Activated CD4-positive, alpha-beta T cell treated with anti-CD3 and anti-CD28 coated beads for 36 hours (primary cell): ENCODE measurements at regions not wholly inside any gene's neighbourhood (a gene's known extent, or its start where the extent isn't known, plus 50 kb on each side); places are given as distances from the start of the nearest gene placed in this dataset.
"Not testable (repeated sequence)": the region's sequence is repeated elsewhere in the genome, so short reads cannot be mapped to it uniquely, and the experiment has no call there.

Experiments used
- ATAC-seq: fragments of 200-7000 bp; cut with Tn5 transposase; one replicate; pipeline ENCODE4 v1.10.0; 2021; ENCODE audit warnings: mild to moderate bottlenecking, moderate library complexity
- CTCF ChIA-PET: fragments of 350-600 bp; sonication (Branson Sonifier 250); formaldehyde crosslinking; loops from one replicate; lab custom pipeline; 2021; ENCODE audit warnings: antibody characterized with exemption; lab: Charles Lee
- POLR2A ChIA-PET: fragments of 350-600 bp; sonication (Branson Sonifier 250); formaldehyde crosslinking; loops from one replicate; lab custom pipeline; 2021; ENCODE audit warnings: antibody characterized with exemption, inconsistent platforms; lab: Charles Lee
- DNase-seq: peaks from one replicate; pipeline ENCODE4 v3.0.0-alpha.2; 2020
- H3K27ac Mint-ChIP-seq: one replicate; pipeline ENCODE4 v1.8.0; 2021; ENCODE audit warnings: mixed read lengths
- H3K27me3 Mint-ChIP-seq: one replicate; pipeline ENCODE4 v1.8.0; 2021; ENCODE audit warnings: mixed read lengths
- H3K36me3 Mint-ChIP-seq: one replicate; pipeline ENCODE4 v1.8.0; 2021; ENCODE audit warnings: low read depth, mixed read lengths
- H3K4me1 Mint-ChIP-seq: one replicate; pipeline ENCODE4 v1.8.0; 2021; ENCODE audit warnings: mixed read lengths
- H3K4me3 Mint-ChIP-seq: one replicate; pipeline ENCODE4 v1.8.0; 2021; ENCODE audit warnings: mild to moderate bottlenecking, moderate library complexity, mixed read lengths
- H3K9me3 Mint-ChIP-seq: one replicate; pipeline ENCODE4 v1.8.0; 2021; ENCODE audit warnings: low read depth, mixed read lengths
- intact Hi-C, 2 experiments: fragments of 100-400 bp; cut with DNase I in 1 of 2; cut with micrococcal nuclease in 1 of 2; formaldehyde crosslinking; loops; one replicate each; pipeline versions ENCODE4 v1.14.2 to v1.15.1; 2022 to 2024; cut with DNase I, micrococcal nuclease

DNA sequence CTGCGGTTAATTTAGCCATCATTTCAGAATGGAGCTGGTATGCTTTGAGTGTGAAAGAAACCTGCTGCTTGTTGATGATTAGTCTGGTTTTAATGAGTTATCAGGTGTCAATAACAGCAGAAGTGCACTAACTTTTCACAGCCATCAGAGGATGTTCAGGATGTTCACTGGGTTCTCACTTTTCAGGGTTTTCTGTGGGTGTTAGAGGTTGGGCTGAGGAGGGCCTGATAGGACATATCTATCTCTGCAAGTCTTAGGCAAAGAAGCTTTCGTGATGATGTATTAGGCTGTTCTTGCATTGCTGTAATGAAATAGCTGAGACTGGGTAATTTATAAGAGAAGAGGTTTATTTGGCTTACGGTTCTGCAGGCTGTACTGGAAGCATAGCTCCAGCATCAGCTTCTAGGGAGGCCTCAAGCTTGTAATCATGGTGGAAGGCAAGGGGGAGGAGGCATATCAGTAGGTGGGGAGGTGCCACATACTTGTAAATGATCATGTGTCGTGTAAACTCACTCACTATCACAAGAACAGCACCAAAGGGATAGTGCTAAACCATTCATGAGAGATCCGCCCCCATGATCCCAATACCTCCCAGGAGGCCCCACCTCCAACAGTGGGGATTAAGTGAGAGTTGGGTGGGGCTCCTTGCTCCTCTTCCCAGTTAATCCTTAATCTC is 376.2 kb downstream of the NPIPA7 start:
- POLR2A ChIA-PET, H3K36me3 Mint-ChIP-seq, H3K9me3 Mint-ChIP-seq, DNase-seq, CTCF ChIA-PET, H3K4me3 Mint-ChIP-seq, ATAC-seq, intact Hi-C loops, H3K27me3 Mint-ChIP-seq, H3K27ac Mint-ChIP-seq, H3K4me1 Mint-ChIP-seq: not testable (repeated sequence)

DNA sequence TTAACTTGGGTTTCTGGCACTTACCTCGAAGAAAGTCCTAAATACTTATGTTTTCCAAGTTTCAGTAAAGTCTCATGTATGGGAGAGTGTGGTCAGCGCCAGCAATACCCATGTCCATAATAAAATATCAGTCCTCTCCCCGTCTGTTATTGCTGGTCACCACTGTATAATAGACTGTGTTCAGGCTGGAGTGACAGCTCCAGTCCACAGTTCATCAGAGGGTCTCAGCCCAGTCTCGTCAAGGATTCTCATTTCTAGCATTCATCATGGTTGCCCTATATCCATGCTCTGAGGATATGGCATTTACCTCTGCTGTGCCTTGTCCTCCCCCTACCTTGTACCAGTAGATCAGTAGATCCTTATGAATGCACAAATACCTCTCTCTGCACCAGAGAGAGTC is 384.5 kb downstream of the NPIPA7 start:
- intact Hi-C loops: no loop called here
- no peak overlapping the region for H3K4me3 Mint-ChIP-seq

DNA sequence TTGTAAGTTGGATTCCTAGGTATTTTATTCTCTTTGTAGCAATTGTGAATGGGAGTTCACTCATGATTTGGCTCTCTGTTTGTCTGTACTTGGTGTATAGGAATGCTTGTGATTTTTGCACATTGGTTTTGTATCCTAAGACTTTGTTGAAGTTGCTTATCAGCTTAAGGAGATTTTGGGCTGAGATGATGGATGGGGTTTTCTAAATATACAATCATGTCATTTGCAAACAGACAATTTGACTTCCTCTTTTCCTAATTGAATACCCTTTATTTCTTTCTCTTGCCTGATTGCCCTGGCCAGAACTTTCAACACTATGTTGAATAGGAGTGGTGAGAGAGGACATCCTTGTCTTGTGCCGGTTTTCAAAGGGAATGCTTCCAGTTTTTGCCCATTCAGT is 391.8 kb downstream of the NPIPA7 start:
- not testable (repeated sequence) for ATAC-seq

More for the DNA sequence above, 384.5 kb downstream of the NPIPA7 start:
- no peaks in the 10 kb centered on the region for H3K4me1 Mint-ChIP-seq
- H3K36me3 Mint-ChIP-seq: no peaks in the 10 kb centered on the region
- H3K9me3 Mint-ChIP-seq: peaks cover 3% of the 10 kb centered on the region
- CTCF ChIA-PET: no interaction called here
- ATAC-seq: no peak
- peaks cover 8% of the 10 kb centered on the region for H3K27me3 Mint-ChIP-seq
- H3K27ac Mint-ChIP-seq: no peak overlapping the region
- no peak for DNase-seq
- POLR2A ChIA-PET: no interaction called here

DNA sequence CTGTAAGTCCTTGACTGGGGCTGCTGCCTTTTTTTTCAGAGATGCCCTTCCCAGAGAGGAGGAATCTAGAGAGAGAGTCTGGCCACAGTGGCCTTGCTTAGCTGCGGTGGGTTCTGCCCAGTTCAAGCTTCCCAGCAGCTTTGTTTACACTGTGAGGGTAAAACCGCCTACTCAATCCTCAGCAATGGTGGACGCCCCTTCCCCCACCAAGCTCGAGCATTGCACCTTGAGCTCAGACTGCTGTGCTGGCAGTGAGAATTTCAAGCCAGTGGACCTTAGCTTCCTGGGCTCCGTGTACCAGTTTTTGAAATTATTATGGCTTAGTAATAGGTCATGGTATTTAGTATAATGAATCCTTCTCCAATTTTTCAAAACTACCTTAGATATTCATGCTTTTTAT is 395.4 kb downstream of the NPIPA7 start:
- Mint-ChIP-seq H3K4me3 (no peak overlapping the region), H3K36me3 (no peaks in the 10 kb centered on the region), H3K27ac (no peak overlapping the region), H3K4me1 (no peaks in the 10 kb centered on the region), H3K27me3 (peaks cover 10% of the 10 kb centered on the region), H3K9me3 (no peaks in the 10 kb centered on the region)
- intact Hi-C loops: no loop called here
- ChIA-PET CTCF (no interaction called here), POLR2A (no interaction called here)
- DNase-seq: no peak
- ATAC-seq: no peak

More for the DNA sequence above, 391.8 kb downstream of the NPIPA7 start:
- intact Hi-C loops, H3K9me3 Mint-ChIP-seq, H3K4me1 Mint-ChIP-seq, H3K4me3 Mint-ChIP-seq, CTCF ChIA-PET, H3K36me3 Mint-ChIP-seq, H3K27me3 Mint-ChIP-seq, H3K27ac Mint-ChIP-seq, DNase-seq, POLR2A ChIA-PET: not testable (repeated sequence)

DNA sequence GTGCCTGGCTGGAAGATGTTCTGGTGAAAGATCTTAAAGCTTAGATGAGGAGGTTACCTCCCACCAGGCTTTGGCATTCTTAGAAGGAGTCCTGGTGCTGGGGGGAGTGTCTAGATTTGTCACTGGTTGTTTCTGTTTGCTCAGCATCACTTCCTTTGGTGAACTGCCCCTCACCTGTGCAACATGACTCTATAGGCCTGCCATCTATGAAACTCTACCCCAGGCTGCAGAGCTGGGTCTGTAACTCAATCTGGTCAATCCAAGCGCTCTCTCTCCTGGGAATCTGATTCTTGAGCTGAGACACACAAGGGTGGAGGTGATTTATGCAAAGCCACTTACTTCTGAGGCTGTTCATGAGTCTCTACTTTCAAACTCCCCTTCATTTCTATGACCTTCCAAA is 399.4 kb downstream of the NPIPA7 start:
- no peak overlapping the region for H3K27ac Mint-ChIP-seq
- DNase-seq (no peak), ATAC-seq (peak; percentile 71)
- H3K4me3 Mint-ChIP-seq: no peak overlapping the region
- H3K27me3 Mint-ChIP-seq: peaks cover 10% of the 10 kb centered on the region
- POLR2A ChIA-PET: no interaction called here
- H3K4me1 Mint-ChIP-seq: no peaks in the 10 kb centered on the region
- no peaks in the 10 kb centered on the region for H3K9me3 Mint-ChIP-seq
- H3K36me3 Mint-ChIP-seq: no peaks in the 10 kb centered on the region
- CTCF ChIA-PET: interaction anchor here (0.7 kb wide), 1 partner anchor 11 kb away, joined by 3 read pairs; no protein-coding TSS in a partner anchor
- intact Hi-C loops: no loop called here

DNA sequence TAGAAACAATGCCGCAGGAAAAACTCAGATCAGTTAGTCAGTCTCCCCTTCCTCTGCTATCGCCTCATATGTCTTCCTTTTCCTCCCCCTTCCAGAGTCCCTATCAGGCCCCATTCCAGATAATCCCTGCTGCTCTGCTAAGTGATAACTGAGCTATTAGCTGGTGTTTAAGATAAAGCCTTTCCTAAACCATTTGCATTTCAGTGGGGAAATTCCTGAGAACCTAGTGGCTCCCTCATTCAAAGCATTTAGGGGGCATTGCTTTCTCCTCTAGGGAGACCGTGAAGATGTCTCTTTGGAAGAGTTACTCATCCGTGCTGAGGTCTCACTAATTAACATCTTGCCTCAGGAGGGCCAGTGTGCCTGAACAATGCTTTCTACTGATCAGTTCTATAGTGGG is 401.6 kb downstream of the NPIPA7 start:
- no peaks in the 10 kb centered on the region for H3K9me3 Mint-ChIP-seq
- no peak for DNase-seq
- intact Hi-C loops: no loop called here
- ATAC-seq: no peak
- H3K27me3 Mint-ChIP-seq: peaks cover 9% of the 10 kb centered on the region
- no peak overlapping the region for H3K27ac Mint-ChIP-seq
- no peaks in the 10 kb centered on the region for H3K4me1 Mint-ChIP-seq
- ChIA-PET POLR2A (no interaction called here), CTCF (no interaction called here)
- H3K36me3 Mint-ChIP-seq: no peaks in the 10 kb centered on the region
- no peak overlapping the region for H3K4me3 Mint-ChIP-seq

DNA sequence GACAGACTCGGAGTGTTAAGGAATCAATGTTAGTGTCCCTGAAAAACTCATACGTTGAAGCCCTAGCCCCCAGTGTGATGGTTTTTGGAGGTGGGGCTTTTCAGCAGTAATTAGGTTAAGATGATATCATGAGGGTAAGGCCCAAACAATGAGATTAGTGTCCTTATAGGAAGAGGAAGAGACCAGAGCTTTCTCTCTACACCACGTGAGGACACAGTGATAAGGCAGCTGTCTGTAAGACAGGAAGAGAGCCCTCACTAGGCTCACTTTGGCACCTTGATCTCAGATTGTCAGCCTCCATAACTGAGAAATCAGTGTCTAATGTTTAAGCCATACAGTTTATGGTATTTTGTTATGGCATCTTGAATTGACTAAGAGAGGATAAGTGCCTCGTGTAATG is 403.2 kb downstream of the NPIPA7 start:
- Mint-ChIP-seq H3K36me3 (no peaks in the 10 kb centered on the region), H3K27ac (no peak overlapping the region), H3K4me3 (no peak overlapping the region), H3K27me3 (peaks cover 5% of the 10 kb centered on the region), H3K9me3 (no peaks in the 10 kb centered on the region), H3K4me1 (no peaks in the 10 kb centered on the region)
- DNase-seq (no peak), ATAC-seq (no peak)
- intact Hi-C loops: no loop called here
- ChIA-PET POLR2A (no interaction called here), CTCF (no interaction called here)

DNA sequence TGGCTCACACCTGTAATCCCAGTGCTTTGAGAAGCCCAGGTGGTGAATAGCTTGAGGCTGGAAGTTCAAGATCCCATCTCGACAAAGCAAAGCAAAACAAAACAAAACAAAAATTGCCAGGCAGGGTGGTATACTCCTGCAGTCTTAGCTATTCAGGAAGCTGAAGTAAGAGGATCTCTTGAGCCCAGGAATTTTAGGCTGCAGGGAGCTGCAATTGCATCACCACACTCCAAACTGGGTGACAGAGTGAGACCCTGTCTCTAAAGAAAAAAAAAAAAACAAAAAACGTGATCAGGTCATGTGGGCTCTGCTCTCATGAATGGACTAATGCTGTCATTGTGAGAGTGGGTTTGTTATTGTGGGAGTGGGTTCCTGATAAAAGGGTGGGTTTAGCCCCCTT is 409.1 kb downstream of the NPIPA7 start:
- ATAC-seq (no peak), DNase-seq (no peak)
- Mint-ChIP-seq H3K27me3 (no peaks in the 10 kb centered on the region), H3K4me3 (no peak overlapping the region), H3K27ac (no peak overlapping the region), H3K36me3 (no peaks in the 10 kb centered on the region), H3K4me1 (no peaks in the 10 kb centered on the region), H3K9me3 (peaks cover 7% of the 10 kb centered on the region)
- POLR2A ChIA-PET: no interaction called here
- CTCF ChIA-PET: no interaction called here
- intact Hi-C loops: no loop called here

DNA sequence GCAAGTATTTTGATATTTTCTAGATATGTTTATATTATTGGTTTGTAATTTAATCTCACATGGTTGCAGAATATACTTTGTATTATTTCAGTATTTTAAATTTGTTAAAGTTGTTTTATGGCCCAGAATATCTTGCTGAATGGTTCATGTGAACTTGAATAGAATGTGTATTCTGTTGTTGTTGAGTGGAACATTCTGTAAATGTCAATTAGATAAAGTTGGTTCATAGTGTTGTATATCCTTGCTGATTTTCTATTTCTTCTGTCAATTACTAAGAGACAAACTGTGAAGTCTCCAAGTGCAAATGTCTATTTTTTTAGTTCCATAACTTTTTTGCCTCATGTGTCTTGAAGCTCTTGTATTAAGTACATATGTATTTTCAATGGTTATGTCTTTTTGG is 411.7 kb downstream of the NPIPA7 start:
- Mint-ChIP-seq H3K9me3 (peaks cover 7% of the 10 kb centered on the region), H3K27me3 (no peaks in the 10 kb centered on the region), H3K27ac (no peak overlapping the region), H3K4me1 (no peaks in the 10 kb centered on the region), H3K4me3 (no peak overlapping the region), H3K36me3 (no peaks in the 10 kb centered on the region)
- CTCF ChIA-PET: no interaction called here
- ATAC-seq (no peak), DNase-seq (no peak)
- intact Hi-C loops: no loop called here
- POLR2A ChIA-PET: no interaction called here

DNA sequence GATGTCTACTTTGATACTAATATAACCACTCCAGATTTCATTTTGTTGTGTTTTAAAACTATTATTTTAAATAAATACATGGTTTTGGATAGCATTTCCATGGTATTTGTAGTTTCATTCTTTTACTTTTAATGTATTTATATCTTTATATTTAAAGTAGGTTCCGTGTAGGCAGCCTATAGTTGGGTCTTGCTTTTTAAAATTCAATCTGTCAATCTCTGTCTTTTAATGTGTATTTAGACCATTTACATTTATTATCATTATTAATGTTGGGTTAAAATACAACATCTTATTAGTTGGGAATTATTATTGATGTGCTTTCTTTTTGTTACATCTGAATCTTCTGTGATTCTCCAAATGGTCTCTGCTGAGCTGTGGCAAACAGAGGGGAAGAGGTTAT is 412.1 kb downstream of the NPIPA7 start:
- intact Hi-C loops: no loop called here
- Mint-ChIP-seq H3K36me3 (no peaks in the 10 kb centered on the region), H3K27ac (no peak overlapping the region), H3K4me1 (no peaks in the 10 kb centered on the region), H3K27me3 (no peaks in the 10 kb centered on the region), H3K4me3 (no peak overlapping the region), H3K9me3 (peaks cover 7% of the 10 kb centered on the region)
- no peak for ATAC-seq
- no peak for DNase-seq
- ChIA-PET CTCF (no interaction called here), POLR2A (no interaction called here)

DNA sequence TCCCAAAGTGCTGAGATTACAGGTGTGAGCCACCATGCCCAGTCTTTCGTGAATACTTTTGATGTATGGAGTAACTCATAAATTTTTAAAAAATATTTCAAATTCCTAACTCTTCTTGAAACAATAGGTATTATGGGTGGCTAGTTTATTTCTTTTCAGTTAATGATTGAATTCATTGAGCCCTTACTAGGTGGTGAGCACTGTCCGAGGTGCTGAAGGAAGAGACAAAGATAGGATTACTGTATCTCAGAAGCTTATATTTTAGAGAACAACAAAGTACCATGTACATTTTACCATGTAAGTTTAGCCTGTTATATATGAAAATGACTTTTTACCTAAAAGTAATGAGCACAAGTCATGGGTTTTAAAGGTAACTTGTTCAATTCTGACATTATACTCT is 418.3 kb downstream of the NPIPA7 start:
- H3K4me3 Mint-ChIP-seq: no peak overlapping the region
- H3K4me1 Mint-ChIP-seq: no peaks in the 10 kb centered on the region
- H3K27me3 Mint-ChIP-seq: peaks cover 7% of the 10 kb centered on the region
- no peak overlapping the region for H3K27ac Mint-ChIP-seq
- intact Hi-C loops: no loop called here
- DNase-seq: peak; percentile 12
- CTCF ChIA-PET: no interaction called here
- H3K9me3 Mint-ChIP-seq: no peaks in the 10 kb centered on the region
- no peaks in the 10 kb centered on the region for H3K36me3 Mint-ChIP-seq
- no peak for ATAC-seq
- POLR2A ChIA-PET: no interaction called here

DNA sequence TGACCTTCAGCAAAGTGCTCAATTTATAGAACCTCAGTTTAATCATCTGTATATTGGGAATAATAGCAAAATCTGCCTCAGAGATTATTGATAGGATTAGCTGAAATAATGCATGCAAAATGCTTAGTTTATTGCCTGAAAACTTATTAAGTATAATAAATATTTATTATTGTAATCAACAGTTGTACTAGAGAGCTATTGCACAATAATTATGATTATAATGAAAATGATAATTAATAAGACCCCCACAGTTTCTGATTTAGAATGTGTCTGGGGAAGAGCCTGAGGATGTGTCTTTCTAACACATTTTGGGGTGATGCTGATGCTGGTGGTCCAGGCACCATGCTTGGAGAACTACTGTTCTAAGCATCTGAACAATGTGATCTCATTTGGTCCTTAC is 419.6 kb downstream of the NPIPA7 start:
- Mint-ChIP-seq H3K4me1 (no peaks in the 10 kb centered on the region), H3K36me3 (no peaks in the 10 kb centered on the region), H3K27me3 (peaks cover 7% of the 10 kb centered on the region), H3K4me3 (no peak overlapping the region), H3K27ac (no peak overlapping the region), H3K9me3 (no peaks in the 10 kb centered on the region)
- ATAC-seq: no peak
- CTCF ChIA-PET: no interaction called here
- intact Hi-C loops: no loop called here
- POLR2A ChIA-PET: no interaction called here
- no peak for DNase-seq
